HG02885 (cell line): ENCODE measurements at regions not wholly inside any gene's neighbourhood (a gene's known extent, or its start where the extent isn't known, plus 50 kb on each side); places are given as distances from the start of the nearest gene placed in this dataset.

Source experiments
- ATAC-seq: cut with Tn5 transposase; IDR thresholded peaks from one replicate; pipeline ENCODE4 v1.9.1; 2021; ENCODE audit warnings: mild to moderate bottlenecking; ENCODE audit not compliant: unreplicated experiment, poor library complexity

GRCh38 chr2:54388076-54388475 lies 68.1 kb upstream of the SPTBN1 start:
- no peak for ATAC-seq

- no peak for ATAC-seq
These were observed 63.4 kb upstream of the SPTBN1 start for GRCh38 chr2:54392555-54393324.

GRCh38 chr2:54394392-54394791 lies 61.7 kb upstream of the SPTBN1 start:
- peak; percentile 79 for ATAC-seq

- no peak for ATAC-seq
These were observed 60.0 kb upstream of the SPTBN1 start for GRCh38 chr2:54396107-54396506.

- no peak for ATAC-seq
These were observed 59.3 kb upstream of the SPTBN1 start for GRCh38 chr2:54396798-54397197.

GRCh38 chr2:54397426-54397825 lies 58.7 kb upstream of the SPTBN1 start:
- no peak for ATAC-seq

- ATAC-seq: no peak
These were observed 54.6 kb upstream of the SPTBN1 start for GRCh38 chr2:54401554-54401953.

- no peak for ATAC-seq
These were observed 53.8 kb upstream of the SPTBN1 start for GRCh38 chr2:54402350-54402749.

GRCh38 chr2:54403512-54404238 lies 52.5 kb upstream of the SPTBN1 start:
- no peak for ATAC-seq

- no peak for ATAC-seq
These were observed 51.9 kb upstream of the SPTBN1 start for GRCh38 chr2:54404270-54404669.

GRCh38 chr2:54406031-54406430 lies 50.1 kb upstream of the SPTBN1 start:
- ATAC-seq: no peak
